OCI-LY1 (cell line): ENCODE measurements at regions not wholly inside any gene's neighbourhood (a gene's known extent, or its start where the extent isn't known, plus 50 kb on each side); places are given as distances from the start of the nearest gene placed in this dataset.
"Not testable (repeated sequence)": the region's sequence is repeated elsewhere in the genome, so short reads cannot be mapped to it uniquely, and the experiment has no call there.

Experiments used
- H2AFZ ChIP-seq: fragments of 200-600 bp; sonication (generic), shearing (Covaris generic); 2 replicates; pipeline ENCODE4 v1.6.0; 2014; ENCODE audit warnings: antibody characterized with exemption, mild to moderate bottlenecking, low read length
- H3F3A ChIP-seq: fragments of 200-600 bp; sonication (generic), shearing (Covaris generic); 2 replicates; pipeline ENCODE4 v1.6.0; 2014; ENCODE audit warnings: mild to moderate bottlenecking, antibody characterized with exemption, low read length, moderate library complexity; ENCODE audit not compliant: insufficient read depth
- H3K27ac ChIP-seq: fragments of 200-600 bp; sonication (generic); 2 replicates; pipeline ENCODE4 v1.5.1; 2014; ENCODE audit warnings: low read length, mixed run types, mild to moderate bottlenecking, low read depth; ENCODE audit not compliant: poor library complexity, severe bottlenecking
- H3K27me3 ChIP-seq: fragments of 200-600 bp; sonication (generic); 2 replicates; pipeline ENCODE4 v1.6.0; 2014; ENCODE audit warnings: antibody characterized with exemption, mild to moderate bottlenecking, low read length, moderate library complexity; ENCODE audit not compliant: insufficient read depth
- H3K36me3 ChIP-seq: fragments of 200-600 bp; sonication (generic); 2 replicates; pipeline ENCODE4 v1.6.1; 2014; ENCODE audit warnings: mild to moderate bottlenecking, antibody characterized with exemption, low read length, moderate library complexity, mixed read lengths; ENCODE audit not compliant: insufficient read depth
- H3K4me1 ChIP-seq: fragments of 200-600 bp; sonication (generic); 2 replicates; pipeline ENCODE4 v1.5.1; 2014; ENCODE audit warnings: mild to moderate bottlenecking, low read length, moderate library complexity; ENCODE audit not compliant: insufficient read depth, severe bottlenecking
- H3K4me2 ChIP-seq: fragments of 200-600 bp; sonication (generic), shearing (Covaris generic); 2 replicates; pipeline ENCODE4 v1.6.1; 2014; ENCODE audit warnings: low read length
- H3K4me3 ChIP-seq: fragments of 200-600 bp; sonication (generic); 2 replicates; pipeline ENCODE4 v1.5.1; 2014; ENCODE audit warnings: low read length, low read depth, mild to moderate bottlenecking, mixed read lengths; ENCODE audit not compliant: poor library complexity, severe bottlenecking
- H3K79me2 ChIP-seq: fragments of 200-600 bp; shearing (Covaris generic); 2 replicates; pipeline ENCODE4 v1.6.1; 2016; ENCODE audit warnings: mixed run types, low read length, mixed read lengths; ENCODE audit not compliant: insufficient read depth
- H3K9ac ChIP-seq: fragments of 200-600 bp; sonication (generic), shearing (Covaris generic); 2 replicates; pipeline ENCODE4 v1.6.1; 2014; ENCODE audit warnings: mild to moderate bottlenecking, low read length, mixed read lengths
- H3K9me2 ChIP-seq: fragments of 200-600 bp; sonication (generic), shearing (Covaris generic); 2 replicates; pipeline ENCODE4 v1.6.1; 2014; ENCODE audit warnings: low read depth, mild to moderate bottlenecking, low read length, mixed read lengths
- H3K9me3 ChIP-seq: fragments of 200-600 bp; shearing (Covaris generic); 2 replicates; pipeline ENCODE4 v1.6.1; 2014; ENCODE audit warnings: low read length, mixed read lengths
- H4K20me1 ChIP-seq: fragments of 200-600 bp; sonication (generic), shearing (Covaris generic); 2 replicates; pipeline ENCODE4 v1.6.0; 2016; ENCODE audit warnings: mild to moderate bottlenecking, low read length; ENCODE audit not compliant: insufficient read depth
- CTCF ChIP-seq: fragments of 200-600 bp; sonication (generic), shearing (Covaris generic); IDR thresholded peaks from 2 replicates; pipeline ENCODE4 v1.5.1; 2017; ENCODE audit warnings: mild to moderate bottlenecking, antibody characterized with exemption, low read length, moderate library complexity, mixed read lengths
- EZH2 ChIP-seq: fragments of 200-600 bp; sonication (generic), shearing (Covaris generic); IDR thresholded peaks from 2 replicates; pipeline ENCODE4 v1.8.0; 2017; ENCODE audit warnings: borderline replicate concordance, mixed run types, mild to moderate bottlenecking, antibody characterized with exemption, low read length, moderate library complexity, mixed read lengths

GRCh38 chr22:44566911-44567310 lies 68.9 kb upstream of the RTL6 start:
- Histone ChIP-seq H3K27me3 (no peaks in the 10 kb centered on the region), H2AFZ (no peak overlapping the region), H4K20me1 (no peaks in the 10 kb centered on the region), H3K9me3 (peaks cover 7% of the 10 kb centered on the region; the same call in 1 of the 2 replicates), H3K4me3 (no peak overlapping the region), H3F3A (no peaks in the 10 kb centered on the region), H3K27ac (no peak overlapping the region), H3K9me2 (no peaks in the 10 kb centered on the region), H3K4me2 (no peak overlapping the region), H3K36me3 (no peaks in the 10 kb centered on the region; the same call in 1 of the 2 replicates), H3K4me1 (no peaks in the 10 kb centered on the region), H3K9ac (no peak overlapping the region), H3K79me2 (no peaks in the 10 kb centered on the region)
- no peak for TF ChIP-seq EZH2
- TF ChIP-seq CTCF, result no peak

- not testable (repeated sequence) for H3K36me3 ChIP-seq, H2AFZ ChIP-seq, H3K79me2 ChIP-seq, H4K20me1 ChIP-seq, H3K4me2 ChIP-seq, H3K4me1 ChIP-seq, H3K27me3 ChIP-seq, H3K27ac ChIP-seq, H3K9ac ChIP-seq, H3K4me3 ChIP-seq, H3F3A ChIP-seq, H3K9me2 ChIP-seq, H3K9me3 ChIP-seq
These were observed 64.6 kb upstream of the RTL6 start for GRCh38 chr22:44562651-44563050.

- H3K9ac ChIP-seq, result no peak overlapping the region
- H3K9me2 ChIP-seq, result no peaks in the 10 kb centered on the region
- H2AFZ ChIP-seq, result no peak overlapping the region
- H3K4me1 ChIP-seq, result no peaks in the 10 kb centered on the region
- H3F3A ChIP-seq, result no peaks in the 10 kb centered on the region
- H3K27me3 ChIP-seq, result no peaks in the 10 kb centered on the region
- peaks cover 7% of the 10 kb centered on the region; the same call in 1 of the 2 replicates for H3K9me3 ChIP-seq
- no peaks in the 10 kb centered on the region for H3K79me2 ChIP-seq
- no peak overlapping the region for H3K4me2 ChIP-seq
- H3K27ac ChIP-seq, result no peak overlapping the region
- H4K20me1 ChIP-seq, result no peaks in the 10 kb centered on the region
- no peak overlapping the region for H3K4me3 ChIP-seq
- TF ChIP-seq CTCF (no peak), EZH2 (no peak)
- no peaks in the 10 kb centered on the region; the same call in 1 of the 2 replicates for H3K36me3 ChIP-seq
These were observed 63.3 kb upstream of the RTL6 start for GRCh38 chr22:44561139-44561840.

GRCh38 chr22:44558671-44559070 lies 60.6 kb upstream of the RTL6 start:
- not testable (repeated sequence) for H3K4me3 ChIP-seq, H3K4me2 ChIP-seq, H4K20me1 ChIP-seq, H3K4me1 ChIP-seq, H3K9ac ChIP-seq, H2AFZ ChIP-seq, H3K27ac ChIP-seq, H3K36me3 ChIP-seq, H3K9me3 ChIP-seq, H3K27me3 ChIP-seq, H3K79me2 ChIP-seq, H3K9me2 ChIP-seq, H3F3A ChIP-seq

DNA sequence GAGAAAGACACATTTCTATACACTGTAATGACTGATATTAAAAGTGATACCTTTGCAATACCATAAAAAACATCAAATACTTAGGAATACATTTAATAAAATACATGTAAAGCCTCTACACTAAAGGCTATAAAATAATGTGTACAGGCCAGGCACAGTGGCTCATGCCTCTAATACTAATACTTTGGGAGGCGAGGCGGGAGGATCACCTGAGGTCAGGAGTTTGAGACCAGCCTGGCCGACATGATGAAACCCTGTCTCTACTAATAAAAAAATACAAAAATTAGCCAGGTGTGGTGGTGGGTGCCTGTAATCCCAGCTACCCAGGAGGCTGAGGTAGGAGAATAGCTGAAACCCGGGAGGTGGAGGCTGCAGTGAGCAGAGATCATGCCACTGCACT lies 59.8 kb upstream of the RTL6 start:
- H3K9me2 ChIP-seq, H3K79me2 ChIP-seq, H4K20me1 ChIP-seq, H3K4me1 ChIP-seq, H3K4me2 ChIP-seq, H3K9me3 ChIP-seq, H3K36me3 ChIP-seq, H2AFZ ChIP-seq, H3K4me3 ChIP-seq, H3K9ac ChIP-seq, H3K27me3 ChIP-seq, H3F3A ChIP-seq, H3K27ac ChIP-seq: not testable (repeated sequence)
